ENCODE measurements at regions not wholly inside any gene's neighbourhood (a gene's known extent, or its start where the extent isn't known, plus 50 kb on each side); places are given as distances from the start of the nearest gene placed in this dataset.

GRCh38 chr6:142669471-142670351 lies 275.3 kb downstream of the HIVEP2 start:
- H3K4me3 ChIP-seq (ENCODE audit: low read length), result no peak overlapping the region
- DNase-seq (ENCODE audit: low read depth, low spot score), result no peak

- peak; percentile 10 for DNase-seq (ENCODE audit: low read depth, low spot score)
- H3K4me3 ChIP-seq (ENCODE audit: low read length), result no peak overlapping the region
These were observed 273.2 kb downstream of the HIVEP2 start for GRCh38 chr6:142671791-142672190.

GRCh38 chr6:142675517-142675916 lies 269.5 kb downstream of the HIVEP2 start:
- H3K4me3 ChIP-seq (ENCODE audit: low read length), result no peak overlapping the region
- DNase-seq (ENCODE audit: low read depth, low spot score), result no peak

- no peak for DNase-seq (ENCODE audit: low read depth, low spot score)
- H3K4me3 ChIP-seq (ENCODE audit: low read length), result no peak overlapping the region
These were observed 268.9 kb downstream of the HIVEP2 start for GRCh38 chr6:142676027-142676443.

GRCh38 chr6:142676647-142677192 lies 268.3 kb downstream of the HIVEP2 start:
- H3K4me3 ChIP-seq (ENCODE audit: low read length), result no peak overlapping the region
- no peak for DNase-seq (ENCODE audit: low read depth, low spot score)

- no peak for DNase-seq (ENCODE audit: low read depth, low spot score)
- no peak overlapping the region for H3K4me3 ChIP-seq (ENCODE audit: low read length)
These were observed 264.9 kb downstream of the HIVEP2 start for GRCh38 chr6:142679907-142680700.

- H3K4me3 ChIP-seq (ENCODE audit: low read length), result no peak overlapping the region
- no peak for DNase-seq (ENCODE audit: low read depth, low spot score)
These were observed 263.9 kb downstream of the HIVEP2 start for GRCh38 chr6:142681099-142681498.

- DNase-seq (ENCODE audit: low read depth, low spot score), result no peak
- H3K4me3 ChIP-seq (ENCODE audit: low read length), result no peak overlapping the region
These were observed 262.0 kb downstream of the HIVEP2 start for GRCh38 chr6:142682985-142683384.

GRCh38 chr6:142683714-142684141 lies 261.2 kb downstream of the HIVEP2 start:
- DNase-seq (ENCODE audit: low read depth, low spot score), result no peak
- H3K4me3 ChIP-seq (ENCODE audit: low read length), result no peak overlapping the region

- no peak overlapping the region for H3K4me3 ChIP-seq (ENCODE audit: low read length)
- no peak for DNase-seq (ENCODE audit: low read depth, low spot score)
These were observed 260.6 kb downstream of the HIVEP2 start for GRCh38 chr6:142684371-142684770.

- no peak for DNase-seq (ENCODE audit: low read depth, low spot score)
- no peak overlapping the region for H3K4me3 ChIP-seq (ENCODE audit: low read length)
These were observed 259.0 kb downstream of the HIVEP2 start for GRCh38 chr6:142685852-142686506.

GRCh38 chr6:142686507-142686887 lies 258.5 kb downstream of the HIVEP2 start:
- no peak for DNase-seq (ENCODE audit: low read depth, low spot score)
- no peak overlapping the region for H3K4me3 ChIP-seq (ENCODE audit: low read length)

- no peak overlapping the region for H3K4me3 ChIP-seq (ENCODE audit: low read length)
- peak; percentile 30 for DNase-seq (ENCODE audit: low read depth, low spot score)
These were observed 252.0 kb downstream of the HIVEP2 start for GRCh38 chr6:142692942-142693341.

- no peak for DNase-seq (ENCODE audit: low read depth, low spot score)
- no peak overlapping the region for H3K4me3 ChIP-seq (ENCODE audit: low read length)
These were observed 251.5 kb downstream of the HIVEP2 start for GRCh38 chr6:142693441-142693840.

- H3K4me3 ChIP-seq (ENCODE audit: low read length), result no peak overlapping the region
- DNase-seq (ENCODE audit: low read depth, low spot score), result no peak
These were observed 250.9 kb downstream of the HIVEP2 start for GRCh38 chr6:142694054-142694453.

- no peak overlapping the region for H3K4me3 ChIP-seq (ENCODE audit: low read length)
- DNase-seq (ENCODE audit: low read depth, low spot score), result no peak
These were observed 250.0 kb downstream of the HIVEP2 start for GRCh38 chr6:142695016-142695415.

- DNase-seq (ENCODE audit: low read depth, low spot score), result no peak
- no peak overlapping the region for H3K4me3 ChIP-seq (ENCODE audit: low read length)
These were observed 248.6 kb downstream of the HIVEP2 start for GRCh38 chr6:142696123-142697000.

GRCh38 chr6:142697001-142697335 lies 248.0 kb downstream of the HIVEP2 start:
- no peak for DNase-seq (ENCODE audit: low read depth, low spot score)
- H3K4me3 ChIP-seq (ENCODE audit: low read length), result no peak overlapping the region

GRCh38 chr6:142697922-142698321 lies 247.1 kb downstream of the HIVEP2 start:
- DNase-seq (ENCODE audit: low read depth, low spot score), result no peak
- no peak overlapping the region for H3K4me3 ChIP-seq (ENCODE audit: low read length)

Data from Jurkat, Clone E6-1 (cell line).